Right atrium auricular region (tissue), 2 donors: ENCODE measurements at regions not wholly inside any gene's neighbourhood (a gene's known extent, or its start where the extent isn't known, plus 50 kb on each side); places are given as distances from the start of the nearest gene placed in this dataset.

ENCODE experiments used
- DNase-seq: peaks from one replicate; pipeline ENCODE4 v3.0.0-alpha.2; 2019; ENCODE audit warnings: low spot score
- H3K27ac ChIP-seq, 2 donors: fragments of 200-600 bp; sonication (generic); 1 replicate in 1 of 2; 2 replicates in 1 of 2; pipeline ENCODE4 v1.5.1; 2016 to 2019
- H3K27me3 ChIP-seq, 2 donors: fragments of 200-600 bp; sonication (generic); one replicate each; pipeline versions ENCODE4 v1.5.1 to v1.6.0; 2017 to 2019
- H3K36me3 ChIP-seq: fragments of 200-600 bp; sonication (generic); one replicate; pipeline ENCODE4 v1.5.1; 2016
- H3K4me1 ChIP-seq, 2 donors: fragments of 200-600 bp; sonication (generic); one replicate each; pipeline versions ENCODE4 v1.5.1 to v1.6.0; 2017 to 2019
- H3K4me3 ChIP-seq, 2 donors: fragments of 200-600 bp; sonication (generic); 1 replicate in 1 of 2; 2 replicates in 1 of 2; pipeline ENCODE4 v1.5.1; 2017 to 2019; ENCODE audit warnings: mild to moderate bottlenecking in 1 of 2, moderate library complexity in 1 of 2
- H3K9me3 ChIP-seq, 2 donors: fragments of 200-600 bp; sonication (generic); one replicate each; pipeline ENCODE4 v1.5.1; 2019
- TF ChIP-seq, protein P1 (sequence below), 2 donors: fragments of 200-600 bp; sonication (generic); IDR thresholded peaks; one replicate each; pipeline ENCODE4 v1.5.1; 2019; ENCODE audit warnings: antibody characterized with exemption in 2 of 2

DNA sequence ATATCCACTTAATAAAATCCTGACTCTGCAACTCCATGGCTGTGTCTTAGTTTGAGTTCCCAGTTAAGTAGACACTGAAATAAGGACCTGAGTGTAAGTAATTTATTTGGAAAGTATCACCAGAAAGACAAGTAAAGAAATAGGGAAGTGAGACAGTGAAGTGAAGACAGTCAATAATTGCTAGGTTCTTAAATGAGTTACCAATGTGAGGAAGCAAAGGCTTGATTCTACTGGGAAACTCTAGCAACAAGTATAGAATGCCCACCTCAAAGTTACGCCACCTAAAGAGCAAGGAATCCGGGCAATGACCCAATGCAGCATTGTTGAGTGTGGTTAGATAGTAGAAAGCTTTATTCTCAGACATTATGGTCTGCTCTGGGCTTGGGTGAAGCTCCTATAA, 383.9 kb downstream of the TLR4 start:
- no peak for DNase-seq
- no peak overlapping the region for H3K27ac ChIP-seq
- no peak overlapping the region for H3K4me3 ChIP-seq
- TF ChIP-seq, protein P1, sequence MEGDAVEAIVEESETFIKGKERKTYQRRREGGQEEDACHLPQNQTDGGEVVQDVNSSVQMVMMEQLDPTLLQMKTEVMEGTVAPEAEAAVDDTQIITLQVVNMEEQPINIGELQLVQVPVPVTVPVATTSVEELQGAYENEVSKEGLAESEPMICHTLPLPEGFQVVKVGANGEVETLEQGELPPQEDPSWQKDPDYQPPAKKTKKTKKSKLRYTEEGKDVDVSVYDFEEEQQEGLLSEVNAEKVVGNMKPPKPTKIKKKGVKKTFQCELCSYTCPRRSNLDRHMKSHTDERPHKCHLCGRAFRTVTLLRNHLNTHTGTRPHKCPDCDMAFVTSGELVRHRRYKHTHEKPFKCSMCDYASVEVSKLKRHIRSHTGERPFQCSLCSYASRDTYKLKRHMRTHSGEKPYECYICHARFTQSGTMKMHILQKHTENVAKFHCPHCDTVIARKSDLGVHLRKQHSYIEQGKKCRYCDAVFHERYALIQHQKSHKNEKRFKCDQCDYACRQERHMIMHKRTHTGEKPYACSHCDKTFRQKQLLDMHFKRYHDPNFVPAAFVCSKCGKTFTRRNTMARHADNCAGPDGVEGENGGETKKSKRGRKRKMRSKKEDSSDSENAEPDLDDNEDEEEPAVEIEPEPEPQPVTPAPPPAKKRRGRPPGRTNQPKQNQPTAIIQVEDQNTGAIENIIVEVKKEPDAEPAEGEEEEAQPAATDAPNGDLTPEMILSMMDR (IDR thresholded peaks at IDR 0.05) = no peak
- no peaks in the 10 kb centered on the region for H3K9me3 ChIP-seq
- no peaks in the 10 kb centered on the region for H3K36me3 ChIP-seq
- no peaks in the 10 kb centered on the region for H3K4me1 ChIP-seq
- no peaks in the 10 kb centered on the region for H3K27me3 ChIP-seq

DNA sequence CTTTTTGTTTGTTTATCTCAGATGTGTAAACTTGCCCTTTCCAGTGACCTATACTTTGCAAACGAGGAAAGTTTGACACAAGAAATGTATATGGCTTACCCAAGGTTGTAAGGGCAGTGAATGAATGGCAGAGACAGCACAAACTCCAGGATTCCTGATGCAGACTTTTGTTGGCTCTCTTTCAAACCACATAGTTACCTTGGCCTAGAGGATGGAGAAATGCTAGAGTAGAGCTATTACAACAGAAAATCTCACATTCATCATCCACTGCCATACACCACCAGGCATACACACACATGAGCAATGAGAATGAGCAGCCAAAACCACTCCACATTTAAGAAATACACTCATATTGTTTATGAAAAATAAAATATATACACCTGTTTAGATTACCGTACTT, 387.0 kb downstream of the TLR4 start:
- TF ChIP-seq, protein P1 (IDR thresholded peaks at IDR 0.05) = no peak

DNA sequence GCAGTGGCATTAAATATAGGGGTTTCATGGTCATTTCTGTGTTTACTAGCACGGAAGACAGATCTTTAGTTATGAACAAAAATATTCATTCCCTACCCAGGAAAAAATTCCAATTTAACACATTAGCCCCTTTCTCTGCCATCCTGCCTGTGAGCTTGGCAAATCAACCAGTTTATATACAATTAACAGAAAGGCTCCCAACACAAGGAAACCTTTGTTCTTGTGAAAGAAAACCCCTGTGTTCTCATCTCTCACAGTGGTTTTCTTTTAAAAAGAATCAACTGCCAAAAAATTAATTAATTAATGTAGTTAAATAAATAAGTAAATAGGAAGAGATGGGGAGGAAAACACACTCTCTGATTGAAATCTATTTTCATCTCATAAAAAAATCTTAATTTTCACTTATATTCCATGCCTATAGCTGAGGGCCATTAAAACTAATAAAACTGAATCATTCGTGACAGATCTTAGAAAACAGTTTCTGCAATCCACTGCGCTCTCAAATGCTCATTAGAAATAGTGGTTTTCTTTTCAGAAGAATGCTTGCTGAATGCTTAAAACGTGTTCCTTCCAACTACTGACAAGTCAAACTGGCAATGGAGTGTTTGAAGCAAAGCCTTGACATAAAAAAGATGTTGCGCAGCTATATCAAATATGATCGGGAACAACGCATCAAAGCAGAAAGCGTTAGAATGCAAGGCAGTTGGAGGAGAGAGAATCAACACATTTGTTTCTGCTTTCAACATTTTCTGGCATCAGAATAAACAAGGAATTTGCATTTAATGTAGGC, 387.7 kb downstream of the TLR4 start:
- no peak overlapping the region for H3K27ac ChIP-seq
- H3K36me3 ChIP-seq = no peaks in the 10 kb centered on the region
- no peak overlapping the region for H3K4me3 ChIP-seq
- no peaks in the 10 kb centered on the region for H3K4me1 ChIP-seq
- no peaks in the 10 kb centered on the region for H3K9me3 ChIP-seq
- H3K27me3 ChIP-seq = no peaks in the 10 kb centered on the region
- TF ChIP-seq, protein P1 (IDR thresholded peaks at IDR 0.05) = no peak
- DNase-seq = no peak

More for the DNA sequence above, 387.0 kb downstream of the TLR4 start:
- Histone ChIP-seq H3K27ac (no peak overlapping the region), H3K4me3 (no peak overlapping the region), H3K4me1 (no peaks in the 10 kb centered on the region), H3K27me3 (no peaks in the 10 kb centered on the region), H3K9me3 (no peaks in the 10 kb centered on the region), H3K36me3 (no peaks in the 10 kb centered on the region)
- DNase-seq = no peak

DNA sequence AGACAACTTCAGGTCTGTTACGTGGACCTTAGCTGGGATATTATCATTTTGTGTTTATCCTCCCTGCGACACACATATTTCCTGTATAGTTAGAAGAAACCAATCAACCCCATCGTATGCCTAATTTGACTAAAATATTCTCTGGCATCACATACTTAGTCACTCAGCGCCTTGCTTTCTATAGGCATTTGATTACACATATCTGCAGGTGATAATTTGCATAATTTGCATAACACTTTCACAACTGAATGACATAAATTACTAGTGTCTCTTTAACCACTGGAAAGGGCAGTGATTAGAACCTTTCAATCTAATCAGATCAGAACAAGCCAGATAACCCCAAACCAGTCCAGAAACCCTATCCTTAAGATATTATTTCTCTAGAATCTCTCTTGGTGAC, 390.2 kb downstream of the TLR4 start:
- TF ChIP-seq, protein P1 (IDR thresholded peaks at IDR 0.05) = no peak
- Histone ChIP-seq H3K27me3 (no peaks in the 10 kb centered on the region), H3K4me1 (no peaks in the 10 kb centered on the region), H3K4me3 (no peak overlapping the region), H3K36me3 (no peaks in the 10 kb centered on the region), H3K9me3 (no peaks in the 10 kb centered on the region), H3K27ac (no peak overlapping the region)
- no peak for DNase-seq

DNA sequence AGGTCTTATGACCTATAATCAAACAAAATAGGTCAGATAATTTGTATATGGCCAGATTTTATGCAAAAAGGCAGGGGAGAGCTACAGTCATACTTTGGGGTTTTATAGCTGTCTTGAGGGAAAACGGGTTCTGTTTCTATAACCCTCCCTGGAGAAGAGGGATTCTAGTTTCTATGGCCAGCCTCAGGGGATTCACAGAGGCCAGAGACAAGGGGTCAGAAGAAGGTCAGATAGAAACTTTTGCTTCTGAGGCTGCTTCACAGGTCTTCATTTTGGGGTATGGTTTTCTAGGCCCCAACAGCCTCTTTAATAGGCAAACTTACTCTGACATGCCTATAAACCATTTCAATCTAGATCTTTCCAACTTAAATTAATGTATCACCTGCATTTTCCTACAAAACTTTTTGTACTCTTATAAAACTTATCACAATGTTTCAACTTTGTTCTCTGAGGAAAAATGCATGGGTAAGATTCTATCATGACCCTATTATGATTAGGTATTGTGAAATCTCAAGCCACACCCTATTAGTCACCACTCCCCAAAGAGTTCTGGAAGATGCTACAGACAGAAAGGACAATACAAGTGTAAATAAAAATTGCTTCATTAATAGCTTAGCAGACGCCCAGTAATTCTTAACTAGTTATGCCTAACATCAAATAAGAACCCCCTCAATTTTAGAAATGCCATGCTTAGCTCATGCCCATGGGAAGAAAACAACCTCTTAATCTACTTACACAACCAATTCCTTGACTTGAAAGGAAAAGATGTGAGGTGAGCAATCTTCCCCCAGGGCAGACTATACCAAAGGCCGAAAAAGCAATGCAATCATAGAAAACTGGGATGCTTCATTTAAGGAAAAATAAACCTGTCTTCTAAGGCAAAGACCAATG, 396.6 kb downstream of the TLR4 start:
- H3K9me3 ChIP-seq = no peaks in the 10 kb centered on the region
- no peaks in the 10 kb centered on the region for H3K36me3 ChIP-seq
- no peak for DNase-seq
- no peaks in the 10 kb centered on the region for H3K4me1 ChIP-seq
- no peaks in the 10 kb centered on the region for H3K27me3 ChIP-seq
- H3K27ac ChIP-seq = no peak overlapping the region
- TF ChIP-seq, protein P1 (IDR thresholded peaks at IDR 0.05) = no peak
- no peak overlapping the region for H3K4me3 ChIP-seq
